Frontal cortex (tissue), 3 donors: ENCODE measurements at regions not wholly inside any gene's neighbourhood (a gene's known extent, or its start where the extent isn't known, plus 50 kb on each side); places are given as distances from the start of the nearest gene placed in this dataset.

ENCODE experiments used
- DNase-seq, 2 donors: peaks; one replicate each; pipeline ENCODE4 v3.0.0; 2012; ENCODE audit warnings: low spot score in 2 of 2
- FAIRE-seq: peaks from 2 replicates; lab custom pipeline; 2012; peaks lifted over from hg19 to GRCh38; lab: Jason Lieb, UNC
- donor health status: control.
- donor health status: control.
- donor health status: control.

- no peak for FAIRE-seq
- no peak for DNase-seq
Measured at GRCh38 chr13:33757713-33758112, 60.2 kb upstream of the RFC3 start.

DNA sequence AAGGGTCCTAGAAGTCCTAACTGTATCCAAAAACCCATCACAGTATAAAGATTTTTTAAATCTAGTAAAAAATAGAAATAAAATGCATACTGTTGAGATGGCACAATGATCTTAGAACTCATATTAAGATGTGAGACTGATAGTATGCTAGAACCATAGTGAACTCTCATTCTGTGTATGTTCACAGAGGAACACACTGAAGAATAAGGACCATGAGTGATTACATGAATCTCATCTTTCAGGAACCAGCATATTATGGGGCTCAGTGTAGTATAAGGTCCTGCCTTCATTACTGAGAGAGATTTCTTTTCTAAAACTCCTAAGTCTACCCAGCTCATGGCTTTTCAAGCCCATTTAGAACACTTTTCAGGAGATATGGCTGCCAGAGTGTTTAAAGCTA is 59.8 kb upstream of the RFC3 start:
- no peak for DNase-seq
- FAIRE-seq: no peak

DNA sequence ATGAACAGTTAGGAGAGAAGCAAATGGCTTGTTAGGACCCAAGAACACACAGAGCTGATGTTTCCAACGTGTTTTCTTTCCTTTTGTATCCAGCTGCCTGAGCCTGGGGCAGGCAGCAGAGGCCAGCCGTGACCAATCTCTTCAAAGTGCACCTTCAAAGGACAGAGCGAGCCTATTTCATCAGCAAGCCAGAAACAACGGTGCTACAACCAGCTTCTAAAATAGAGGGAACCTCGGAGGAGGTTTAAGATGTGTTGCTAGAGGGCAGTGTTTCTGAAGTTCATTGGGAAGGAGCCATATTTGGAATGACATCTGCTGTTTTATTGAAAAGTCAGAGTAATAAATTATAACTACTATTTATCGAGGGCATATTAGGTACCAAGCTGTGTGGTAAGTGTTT is 56.2 kb upstream of the RFC3 start:
- no peak for DNase-seq

DNA sequence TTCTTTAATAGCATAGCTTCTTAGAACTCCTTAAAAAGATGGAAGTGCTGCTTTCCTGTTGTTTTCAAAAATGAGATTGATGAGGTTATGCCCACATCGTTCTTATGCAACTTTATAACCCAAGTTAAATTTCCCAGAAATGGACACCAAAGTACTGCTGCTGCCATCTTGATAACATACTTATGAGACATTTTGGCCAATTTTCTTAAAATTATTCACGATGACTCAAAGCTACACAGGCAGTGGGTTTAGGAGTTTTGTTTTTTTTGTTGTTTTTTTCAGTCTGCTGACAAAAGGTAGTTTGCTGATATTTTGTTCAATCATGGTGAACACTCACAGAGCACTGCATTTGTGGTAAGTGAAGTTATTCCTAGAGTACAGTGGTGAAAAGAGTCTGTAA is 54.9 kb upstream of the RFC3 start:
- no peak for FAIRE-seq
- no peak for DNase-seq

More for the DNA sequence above, 56.2 kb upstream of the RFC3 start:
- no peak for FAIRE-seq

- FAIRE-seq: no peak
- no peak for DNase-seq
Measured at GRCh38 chr13:33764716-33765115, 53.2 kb upstream of the RFC3 start.

DNA sequence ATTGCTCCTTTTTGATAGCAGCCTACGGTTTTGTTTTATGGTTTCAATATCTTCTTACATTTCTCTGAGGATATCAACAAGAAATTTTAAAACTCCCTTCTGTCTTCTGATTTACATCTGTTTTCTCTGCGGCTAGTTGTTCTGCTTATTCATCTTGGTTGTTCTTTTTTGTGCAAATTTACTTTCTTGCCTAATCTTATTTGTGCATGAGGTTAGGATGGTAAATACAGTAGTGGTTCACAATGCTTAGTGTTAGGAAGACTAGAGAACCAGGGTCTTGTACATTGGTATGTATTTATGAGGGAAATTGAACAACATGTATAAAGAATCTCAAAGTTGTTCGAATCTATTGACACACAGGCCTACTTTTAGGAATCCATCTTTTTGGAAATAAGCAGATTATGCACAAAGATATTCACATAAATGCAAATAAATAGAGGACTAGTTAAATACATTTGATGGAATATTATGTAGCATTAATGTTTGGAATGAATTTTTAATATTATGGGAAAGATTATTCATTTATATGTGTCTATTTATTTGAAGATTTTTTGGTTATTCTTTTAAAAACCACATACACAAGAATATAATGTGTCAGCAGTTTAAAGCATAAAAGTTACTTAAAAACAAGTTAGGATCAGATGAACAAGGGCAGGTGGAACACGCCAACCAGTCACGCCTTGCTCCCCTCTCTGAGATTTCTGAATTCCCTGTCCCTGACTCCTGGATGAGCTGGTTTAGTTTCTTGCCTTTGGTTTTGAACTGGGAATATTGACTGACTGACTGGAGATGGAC is 51.4 kb upstream of the RFC3 start:
- FAIRE-seq: no peak
- no peak for DNase-seq

DNA sequence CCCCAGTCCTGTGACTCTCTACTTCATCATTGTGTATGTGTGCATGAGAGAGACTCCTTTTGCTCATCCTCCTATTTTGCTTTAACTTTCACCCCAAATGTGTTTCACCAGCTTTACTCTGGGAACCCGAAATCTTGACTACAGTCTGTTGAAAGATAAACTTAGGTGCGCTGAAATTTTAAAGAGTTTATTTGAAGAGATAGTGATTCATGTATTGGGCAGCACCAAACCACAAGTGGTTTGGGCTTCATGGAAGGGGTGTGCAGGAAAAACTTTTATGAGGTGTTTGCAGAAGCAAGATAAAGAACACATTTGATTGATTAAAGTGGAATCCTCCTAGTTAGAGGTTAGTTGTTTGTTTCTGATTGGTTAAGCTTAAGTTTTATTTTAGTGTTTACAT is 50.8 kb upstream of the RFC3 start:
- DNase-seq (no peak), FAIRE-seq (no peak)
